GM23248 (cell line): ENCODE measurements at regions not wholly inside any gene's neighbourhood (a gene's known extent, or its start where the extent isn't known, plus 50 kb on each side); places are given as distances from the start of the nearest gene placed in this dataset.

ENCODE experiments used
- EZH2 ChIP-seq: fragments of 200-600 bp; sonication (generic); IDR thresholded peaks from 2 replicates; pipeline ENCODE4 v1.6.1; 2018; ENCODE audit warnings: antibody characterized with exemption, mild to moderate bottlenecking; ENCODE audit not compliant: insufficient read depth, poor library complexity, severe bottlenecking
- EZH2phosphoT487 ChIP-seq: fragments of 200-600 bp; sonication (generic); IDR thresholded peaks from 2 replicates; pipeline ENCODE4 v1.6.1; 2018; ENCODE audit warnings: antibody characterized with exemption, moderate library complexity, mild to moderate bottlenecking, low read depth; ENCODE audit not compliant: insufficient read depth

DNA sequence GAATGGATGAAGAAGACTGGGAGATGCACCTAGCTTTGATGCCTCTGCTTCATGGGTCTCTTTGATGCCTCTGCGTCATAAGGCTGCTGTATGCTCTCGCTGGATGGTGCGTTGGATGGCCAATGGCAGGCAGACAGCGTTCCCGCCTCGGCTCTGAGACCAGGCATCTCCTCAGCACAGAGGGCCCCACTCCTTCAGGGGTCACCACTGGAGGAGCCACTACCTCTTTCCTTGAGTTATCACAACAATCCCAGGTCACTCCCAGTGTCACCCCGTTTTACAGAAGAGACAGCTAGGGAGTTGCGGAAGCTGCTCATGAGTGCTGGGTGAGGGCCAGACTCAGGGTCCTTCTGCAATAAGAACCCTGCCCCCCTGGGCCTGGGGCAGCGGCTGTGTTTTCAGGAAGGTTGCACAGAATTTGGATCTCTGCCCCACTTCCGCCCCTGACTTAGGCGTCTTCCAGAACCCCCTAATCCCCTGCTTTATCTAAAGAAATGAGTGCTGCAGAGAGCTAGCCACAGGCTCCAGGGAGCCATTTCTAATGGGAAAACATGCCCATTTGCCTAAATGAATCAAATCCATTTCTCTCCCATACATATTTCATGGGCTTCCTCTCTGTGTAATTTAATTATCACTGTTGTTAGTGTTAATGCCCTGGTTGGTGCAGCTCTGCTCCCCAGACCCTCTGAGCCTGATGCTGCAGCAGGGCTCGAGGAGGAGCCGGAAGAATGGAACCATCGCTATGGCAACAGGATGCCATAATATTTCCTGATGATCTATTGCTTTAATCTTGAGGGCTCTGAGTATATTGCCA lies 131.8 kb upstream of the HS6ST1 start:
- TF ChIP-seq EZH2: no peak
- no peak for TF ChIP-seq EZH2phosphoT487
